Dedifferentiated amniotic fluid mesenchymal stem cell (primary cell): ENCODE measurements at regions not wholly inside any gene's neighbourhood (a gene's known extent, or its start where the extent isn't known, plus 50 kb on each side); places are given as distances from the start of the nearest gene placed in this dataset.

Experiments used
- DNase-seq: peaks from one replicate; pipeline ENCODE4 v3.0.0-alpha.2; 2016; ENCODE audit errors: extremely low spot score

DNA sequence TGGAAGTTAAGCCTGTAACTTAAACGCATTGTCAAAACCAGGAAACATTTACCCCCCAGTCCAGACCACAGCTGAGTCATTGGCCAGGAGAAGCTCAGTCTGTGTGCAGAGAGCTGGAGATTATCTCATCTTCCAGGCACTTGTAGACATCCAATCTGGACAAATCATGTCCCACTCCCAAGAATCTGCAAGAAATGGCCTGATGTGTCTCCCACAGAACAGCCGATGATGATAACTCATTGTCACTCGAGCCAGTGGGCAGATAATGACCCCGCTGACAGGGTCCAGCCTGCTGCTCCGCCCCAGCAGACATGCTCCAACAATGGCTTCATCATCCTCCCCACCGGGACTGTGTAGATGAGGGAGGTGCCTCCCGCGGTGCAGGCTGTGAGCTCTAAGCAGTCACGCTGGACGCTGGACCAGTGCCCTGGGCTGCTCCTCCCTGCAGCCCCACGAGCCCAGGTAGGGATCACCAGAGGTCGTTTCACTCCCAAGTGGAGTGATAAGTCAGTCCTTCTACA is 322.5 kb downstream of the C16orf95 start:
- DNase-seq: peak; percentile 77

DNA sequence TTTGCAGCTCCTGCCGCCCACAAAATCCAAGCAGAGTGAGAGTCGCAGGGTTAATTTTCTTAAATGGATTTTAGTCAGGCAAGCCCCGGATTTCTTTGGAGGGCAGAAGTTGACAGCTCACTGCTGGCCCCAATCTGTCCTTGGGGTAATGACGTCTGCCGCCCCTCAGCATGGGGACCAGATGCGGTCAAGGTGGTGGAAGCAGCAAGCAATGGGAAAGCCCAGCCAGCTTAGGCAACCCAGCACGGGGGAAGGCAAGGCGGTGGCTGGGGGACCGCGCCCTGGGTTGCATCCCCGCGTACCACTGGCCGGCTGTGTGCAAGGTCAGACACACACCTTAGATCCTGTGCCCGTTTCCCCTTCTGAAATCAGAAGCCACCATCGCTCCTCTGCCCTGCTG is 321.7 kb downstream of the C16orf95 start:
- DNase-seq: no peak

DNA sequence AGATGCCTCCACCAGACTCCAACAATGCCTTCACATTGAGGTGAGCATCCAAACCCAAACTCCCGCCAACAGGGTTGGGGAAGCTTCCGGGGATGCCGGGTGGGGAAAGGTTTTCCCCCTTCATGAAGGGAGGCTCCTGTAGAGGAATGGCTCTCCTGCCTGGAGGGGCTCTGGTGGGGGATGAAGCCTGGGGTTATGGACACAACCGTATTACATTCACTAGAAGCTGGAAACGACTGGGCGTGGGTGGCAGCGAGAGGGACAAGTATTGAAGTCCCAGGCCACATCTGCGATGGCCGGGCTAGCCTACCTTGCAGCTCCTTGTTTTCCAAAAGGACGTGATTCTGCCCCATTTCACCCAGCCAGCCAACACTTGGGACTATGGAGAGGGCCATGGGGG is 321.1 kb downstream of the C16orf95 start:
- DNase-seq: no peak

DNA sequence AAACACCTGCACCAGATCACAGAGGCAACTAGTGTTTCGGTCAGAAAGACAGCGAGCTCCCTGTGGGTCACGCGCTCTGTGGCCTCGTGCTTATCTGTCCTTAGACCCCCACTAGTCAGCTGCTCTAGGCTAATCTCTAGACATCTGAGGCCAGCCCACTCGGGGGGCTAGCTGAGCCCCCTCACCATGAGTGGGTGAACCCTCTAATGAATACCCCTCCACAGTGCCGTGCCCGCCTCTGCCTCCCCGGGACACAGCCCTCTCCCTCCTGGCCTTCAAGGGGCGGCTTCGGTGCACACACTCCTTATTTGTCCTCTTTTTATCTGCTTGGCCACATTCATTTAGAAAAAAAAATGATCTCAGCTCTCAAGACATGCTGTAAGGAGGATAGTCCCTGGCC is 320.1 kb downstream of the C16orf95 start:
- no peak for DNase-seq

DNA sequence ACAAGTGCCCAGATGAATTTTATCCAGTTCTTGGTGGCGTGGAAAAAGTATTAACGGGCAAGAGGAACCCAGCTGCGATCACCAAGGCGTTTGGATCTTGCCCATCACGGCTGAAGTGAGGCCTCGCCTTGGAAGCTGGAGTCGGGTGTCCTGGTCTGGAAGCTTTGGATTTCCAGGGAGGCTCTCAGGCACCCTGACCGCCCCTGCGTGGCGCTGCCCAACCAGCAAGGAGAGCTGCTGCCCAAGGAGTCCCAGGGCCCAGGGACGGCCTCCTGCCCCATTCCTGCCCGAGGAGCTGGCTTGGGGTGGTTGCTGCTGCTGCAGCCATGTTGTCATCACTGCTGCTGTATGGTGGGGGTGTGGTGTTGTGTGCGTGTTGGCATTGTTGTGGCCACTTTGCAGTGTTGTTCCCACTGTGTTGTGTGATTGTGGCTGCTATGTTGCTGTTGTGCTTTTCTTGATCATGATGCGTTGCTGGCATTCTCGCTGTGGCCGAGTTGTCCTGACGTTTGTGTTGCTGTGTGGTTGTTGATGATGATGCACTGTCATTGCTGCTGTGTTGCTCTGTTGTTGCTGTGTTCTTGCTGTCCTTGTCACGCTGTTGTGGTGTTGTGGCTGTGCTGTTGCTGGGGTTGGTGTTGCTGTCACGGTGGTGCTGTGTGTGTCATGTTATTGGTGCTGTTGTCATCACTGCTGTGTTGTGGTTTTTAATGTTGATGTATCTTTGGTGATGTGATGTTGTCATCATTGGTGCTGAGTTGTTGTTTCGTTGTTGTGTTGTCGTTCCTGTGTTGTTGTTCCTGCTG is 318.8 kb downstream of the C16orf95 start:
- no peak for DNase-seq

- DNase-seq: no peak
Measured at GRCh38 chr16:87000001-87000400, 317.2 kb downstream of the C16orf95 start.

DNA sequence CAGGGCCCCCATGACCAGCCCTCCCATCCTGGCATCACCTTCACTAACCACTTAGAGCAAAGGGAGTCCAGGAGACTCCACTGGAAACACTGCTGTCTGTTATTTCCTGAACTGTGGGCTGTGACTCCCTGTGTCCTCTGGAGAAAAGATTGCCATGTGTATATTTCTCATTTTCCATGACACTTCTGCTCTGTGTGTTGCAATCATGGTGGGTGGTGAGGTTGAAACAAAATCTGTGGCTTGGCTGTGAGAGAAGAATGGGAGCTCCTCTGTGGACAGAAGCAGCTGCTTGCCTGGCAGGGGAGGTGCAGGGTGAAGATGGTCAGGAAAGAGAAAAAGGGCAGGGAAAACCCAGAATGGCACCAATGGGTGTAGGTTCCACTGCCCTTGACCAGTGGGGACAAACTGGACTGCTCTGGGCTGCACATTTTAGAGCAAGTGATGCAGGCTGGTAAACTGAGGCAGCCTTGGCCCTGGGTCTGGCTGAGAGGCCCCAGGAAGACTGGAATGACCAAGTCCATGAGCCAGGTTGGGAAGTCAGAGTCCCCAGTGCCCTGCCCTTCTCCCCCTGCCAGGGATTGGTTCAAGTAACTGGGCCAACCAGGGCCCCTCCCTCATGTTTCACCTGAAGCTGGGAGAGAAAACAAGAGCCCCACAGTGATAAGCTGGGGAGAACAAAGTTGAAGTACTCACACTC is 314.3 kb downstream of the C16orf95 start:
- peak; percentile 58 for DNase-seq

GRCh38 chr16:87003414-87003755 is 313.8 kb downstream of the C16orf95 start:
- no peak for DNase-seq

DNA sequence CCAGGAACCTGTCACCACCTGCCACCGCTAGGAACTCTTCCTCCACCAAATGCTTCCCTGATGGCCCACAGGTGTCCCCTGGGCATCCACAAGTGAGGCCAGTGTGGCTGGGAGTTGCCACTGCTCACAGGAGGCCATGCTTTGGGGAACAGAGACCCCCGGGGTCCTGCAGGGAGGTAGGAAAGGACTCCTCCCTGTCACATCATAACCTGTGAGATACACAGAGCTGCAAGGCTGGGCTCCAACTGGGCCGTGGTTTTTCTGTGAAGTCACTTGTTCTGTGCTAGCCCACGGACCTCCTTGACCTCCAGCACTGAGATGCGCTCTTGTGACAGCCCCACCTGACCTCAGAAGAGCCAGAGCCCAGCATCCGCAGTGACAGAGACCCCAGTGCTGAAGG is 311.2 kb downstream of the C16orf95 start:
- DNase-seq: no peak

DNA sequence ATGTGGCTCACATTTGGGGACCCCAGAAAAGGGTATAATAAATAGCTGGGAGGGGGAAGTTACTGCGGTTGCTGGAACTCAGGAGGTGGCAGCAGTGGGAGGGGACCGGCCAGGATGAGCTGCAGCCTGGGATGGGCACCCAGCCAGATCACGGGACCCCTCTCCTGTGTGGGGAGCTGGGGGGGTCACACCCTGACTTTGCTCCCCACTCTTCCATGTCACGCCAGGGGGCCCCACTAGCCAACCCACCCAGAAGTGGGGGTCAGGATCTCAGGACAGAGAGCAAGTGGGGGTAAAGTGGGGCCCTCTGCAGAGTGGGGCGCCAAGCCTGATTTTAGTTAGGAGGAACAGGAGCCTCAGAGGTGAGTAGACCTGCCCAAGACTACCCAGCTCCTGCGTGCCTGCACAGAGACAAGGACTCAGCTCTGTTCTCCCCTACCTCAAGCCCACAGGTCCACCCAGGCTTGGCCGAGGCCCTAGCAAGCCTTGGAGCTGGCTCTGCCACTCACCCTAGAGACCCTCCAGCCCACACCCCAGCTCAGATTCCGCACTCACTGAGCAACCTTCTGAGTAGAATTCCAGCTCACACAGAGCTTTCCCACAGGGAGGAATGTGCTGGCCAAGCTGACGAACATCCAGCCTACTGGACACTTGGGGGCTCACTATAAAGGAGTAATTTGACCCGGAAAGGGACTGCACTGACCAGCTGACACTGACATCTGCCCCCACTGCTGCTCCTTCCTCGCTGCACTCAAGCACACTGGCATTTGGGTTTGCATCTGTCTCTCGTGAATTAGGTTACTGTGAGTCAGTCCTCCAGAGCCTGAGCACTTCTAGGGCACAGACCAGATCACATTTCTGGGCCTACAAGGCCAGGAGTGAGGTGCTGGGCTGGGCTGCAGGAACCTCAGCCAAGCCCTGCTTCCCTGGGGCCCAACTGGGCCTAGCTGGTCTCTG is 310.1 kb downstream of the C16orf95 start:
- no peak for DNase-seq

- no peak for DNase-seq
Measured at GRCh38 chr16:87007907-87008306, 309.3 kb downstream of the C16orf95 start.

- no peak for DNase-seq
Measured at GRCh38 chr16:87008664-87009063, 308.5 kb downstream of the C16orf95 start.

- DNase-seq: no peak
Measured at GRCh38 chr16:87012954-87013938, 303.9 kb downstream of the C16orf95 start.

- DNase-seq: no peak
Measured at GRCh38 chr16:87014112-87014511, 303.1 kb downstream of the C16orf95 start.

- no peak for DNase-seq
Measured at GRCh38 chr16:87015021-87015420, 302.2 kb downstream of the C16orf95 start.

- DNase-seq: no peak
Measured at GRCh38 chr16:87016046-87017035, 300.9 kb downstream of the C16orf95 start.

GRCh38 chr16:87017371-87018012 is 299.7 kb downstream of the C16orf95 start:
- peak; percentile 69 for DNase-seq

DNA sequence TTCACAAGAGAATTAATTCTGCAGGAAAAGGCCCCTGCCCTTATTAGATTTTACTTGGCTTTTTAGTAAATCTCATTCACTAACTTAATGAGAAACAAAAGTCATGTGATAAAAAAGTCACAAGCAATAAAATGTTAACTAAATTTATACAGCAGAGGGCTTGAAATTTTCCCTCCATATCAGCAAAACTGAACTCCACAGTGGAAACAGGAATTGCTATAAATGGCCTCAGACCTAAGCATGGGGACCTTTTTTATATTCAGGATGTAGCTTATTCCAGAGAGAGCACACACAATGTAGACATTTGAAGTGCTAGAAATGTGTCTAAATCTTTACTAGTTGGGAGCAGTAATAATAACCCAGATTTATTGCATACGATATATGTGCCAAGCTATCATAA is 291.5 kb downstream of the C16orf95 start:
- DNase-seq: no peak

DNA sequence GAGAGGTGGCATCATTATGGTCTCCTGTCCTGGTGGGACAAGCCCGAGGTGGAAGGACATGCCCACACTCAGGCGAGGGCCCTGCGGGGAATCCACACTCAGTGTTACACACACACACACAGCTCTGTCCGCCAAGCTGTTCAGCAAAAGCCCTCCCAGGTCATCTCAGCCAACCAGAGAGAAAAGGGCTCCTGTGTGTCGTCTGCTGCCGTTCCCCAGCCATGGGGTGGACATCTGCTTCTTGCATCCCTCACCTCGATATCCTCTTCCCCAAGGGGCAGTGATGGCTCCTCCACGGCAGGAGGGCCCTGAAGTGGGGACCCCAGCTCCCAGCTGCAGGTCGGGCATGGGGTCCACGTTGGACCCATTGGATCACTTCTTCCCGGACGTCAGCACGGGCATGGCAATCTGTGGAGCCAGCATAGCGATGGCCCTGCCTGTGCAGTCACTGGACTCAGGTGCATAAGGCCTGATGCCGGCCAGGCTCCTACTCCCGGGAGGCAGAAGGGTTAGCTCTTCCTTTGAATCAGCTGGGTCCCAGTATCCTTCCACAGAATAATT is 290.1 kb downstream of the C16orf95 start:
- no peak for DNase-seq
